ENCODE measurements at regions not wholly inside any gene's neighbourhood (a gene's known extent, or its start where the extent isn't known, plus 50 kb on each side); places are given as distances from the start of the nearest gene placed in this dataset.

GRCh38 chr3:175956964-175957363 is 1097.8 kb downstream of the NAALADL2 start:
- TF ChIP-seq, protein P1, sequence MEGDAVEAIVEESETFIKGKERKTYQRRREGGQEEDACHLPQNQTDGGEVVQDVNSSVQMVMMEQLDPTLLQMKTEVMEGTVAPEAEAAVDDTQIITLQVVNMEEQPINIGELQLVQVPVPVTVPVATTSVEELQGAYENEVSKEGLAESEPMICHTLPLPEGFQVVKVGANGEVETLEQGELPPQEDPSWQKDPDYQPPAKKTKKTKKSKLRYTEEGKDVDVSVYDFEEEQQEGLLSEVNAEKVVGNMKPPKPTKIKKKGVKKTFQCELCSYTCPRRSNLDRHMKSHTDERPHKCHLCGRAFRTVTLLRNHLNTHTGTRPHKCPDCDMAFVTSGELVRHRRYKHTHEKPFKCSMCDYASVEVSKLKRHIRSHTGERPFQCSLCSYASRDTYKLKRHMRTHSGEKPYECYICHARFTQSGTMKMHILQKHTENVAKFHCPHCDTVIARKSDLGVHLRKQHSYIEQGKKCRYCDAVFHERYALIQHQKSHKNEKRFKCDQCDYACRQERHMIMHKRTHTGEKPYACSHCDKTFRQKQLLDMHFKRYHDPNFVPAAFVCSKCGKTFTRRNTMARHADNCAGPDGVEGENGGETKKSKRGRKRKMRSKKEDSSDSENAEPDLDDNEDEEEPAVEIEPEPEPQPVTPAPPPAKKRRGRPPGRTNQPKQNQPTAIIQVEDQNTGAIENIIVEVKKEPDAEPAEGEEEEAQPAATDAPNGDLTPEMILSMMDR (IDR thresholded peaks at IDR 0.05; ENCODE audit: insufficient read depth, low read length) = no peak
- TF ChIP-seq POLR2AphosphoS5 (IDR thresholded peaks at IDR 0.05; ENCODE audit: low read depth) (no peak), SPI1 (IDR thresholded peaks at IDR 0.05; ENCODE audit: borderline replicate concordance, low read depth) (no peak), GABPA (IDR thresholded peaks at IDR 0.05; ENCODE audit: low read depth) (no peak), REST (IDR thresholded peaks at IDR 0.05; ENCODE audit: insufficient replicate concordance, low read depth) (no peak)
